RWPE1 (cell line): ENCODE measurements at regions not wholly inside any gene's neighbourhood (a gene's known extent, or its start where the extent isn't known, plus 50 kb on each side); places are given as distances from the start of the nearest gene placed in this dataset.
"Not testable (repeated sequence)": the region's sequence is repeated elsewhere in the genome, so short reads cannot be mapped to it uniquely, and the experiment has no call there.

Experiments used
- CTCF ChIA-PET: fragments of 350-600 bp; sonication (Branson Sonifier 250); formaldehyde crosslinking; extraction: SDS; loops from one replicate; lab custom pipeline; 2021; lab: Yijun Ruan, JAX
- POLR2A ChIA-PET: fragments of 400-600 bp; formaldehyde crosslinking; extraction: SDS; loops from one replicate; lab custom pipeline; 2020; ENCODE audit warnings: antibody characterized with exemption; ENCODE audit not compliant: low non-redundant PET; lab: Yijun Ruan, JAX
- DNase-seq: peaks from one replicate; pipeline ENCODE4 v3.0.0; 2012; ENCODE audit warnings: low spot score
- H3K27ac ChIP-seq: fragments of 450-650 bp; 2 replicates; pipeline ENCODE4 v1.5.1; 2017
- TF ChIP-seq, protein P1 (sequence below): fragments of 450-650 bp; conservative IDR thresholded peaks from 2 replicates; pipeline ENCODE4 v1.5.1; 2017; ENCODE audit warnings: low read depth, mild to moderate bottlenecking

DNA sequence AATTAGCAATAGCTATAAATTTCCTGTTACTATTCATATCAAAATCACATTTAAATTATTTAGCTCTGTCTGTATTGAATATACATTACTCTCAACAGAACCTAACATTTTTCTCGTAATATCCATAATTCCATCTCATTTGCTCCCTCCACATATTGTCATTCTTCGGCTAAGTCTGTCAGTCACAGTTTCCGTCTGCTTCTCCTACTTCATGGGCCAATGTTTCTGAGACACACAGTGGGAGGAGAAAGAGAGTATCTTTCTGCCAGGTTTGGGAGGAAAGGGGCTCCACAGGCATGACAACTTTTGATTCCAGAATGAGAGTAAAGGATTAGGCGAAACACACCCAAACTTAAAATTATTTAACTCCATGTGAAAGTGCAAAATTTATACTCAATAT is 273.1 kb upstream of the SMIM21 start:
- DNase-seq, result no peak
- ChIA-PET CTCF (interaction anchor here (0.7 kb wide), 1 partner anchor 404 kb away, joined by 3 read pairs; no protein-coding TSS in a partner anchor), POLR2A (no interaction called here)
- TF ChIP-seq, protein P1, sequence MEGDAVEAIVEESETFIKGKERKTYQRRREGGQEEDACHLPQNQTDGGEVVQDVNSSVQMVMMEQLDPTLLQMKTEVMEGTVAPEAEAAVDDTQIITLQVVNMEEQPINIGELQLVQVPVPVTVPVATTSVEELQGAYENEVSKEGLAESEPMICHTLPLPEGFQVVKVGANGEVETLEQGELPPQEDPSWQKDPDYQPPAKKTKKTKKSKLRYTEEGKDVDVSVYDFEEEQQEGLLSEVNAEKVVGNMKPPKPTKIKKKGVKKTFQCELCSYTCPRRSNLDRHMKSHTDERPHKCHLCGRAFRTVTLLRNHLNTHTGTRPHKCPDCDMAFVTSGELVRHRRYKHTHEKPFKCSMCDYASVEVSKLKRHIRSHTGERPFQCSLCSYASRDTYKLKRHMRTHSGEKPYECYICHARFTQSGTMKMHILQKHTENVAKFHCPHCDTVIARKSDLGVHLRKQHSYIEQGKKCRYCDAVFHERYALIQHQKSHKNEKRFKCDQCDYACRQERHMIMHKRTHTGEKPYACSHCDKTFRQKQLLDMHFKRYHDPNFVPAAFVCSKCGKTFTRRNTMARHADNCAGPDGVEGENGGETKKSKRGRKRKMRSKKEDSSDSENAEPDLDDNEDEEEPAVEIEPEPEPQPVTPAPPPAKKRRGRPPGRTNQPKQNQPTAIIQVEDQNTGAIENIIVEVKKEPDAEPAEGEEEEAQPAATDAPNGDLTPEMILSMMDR, result no peak
- H3K27ac ChIP-seq, result no peak overlapping the region

DNA sequence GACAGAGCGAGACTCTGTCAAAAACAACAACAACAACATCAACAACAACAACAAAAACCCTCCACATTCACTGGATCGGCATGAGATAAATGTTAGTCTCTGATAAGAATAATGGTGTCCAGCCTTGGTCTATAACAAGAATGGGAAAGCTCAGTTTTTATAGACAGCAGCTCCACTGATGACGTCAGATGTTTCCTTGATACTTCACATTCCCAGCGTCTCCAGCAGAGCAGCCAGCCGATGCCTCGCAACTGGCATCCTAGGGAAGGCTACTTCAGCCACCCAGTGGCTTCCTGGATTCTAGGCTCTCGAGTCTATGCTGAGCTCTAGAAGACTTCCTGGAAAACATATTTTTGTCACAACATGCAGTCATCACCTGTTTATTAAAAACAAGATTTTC is 271.4 kb upstream of the SMIM21 start:
- H3K27ac ChIP-seq, result no peak overlapping the region
- no peak for DNase-seq
- ChIA-PET POLR2A (no interaction called here), CTCF (no interaction called here)
- TF ChIP-seq, protein P1, result no peak

DNA sequence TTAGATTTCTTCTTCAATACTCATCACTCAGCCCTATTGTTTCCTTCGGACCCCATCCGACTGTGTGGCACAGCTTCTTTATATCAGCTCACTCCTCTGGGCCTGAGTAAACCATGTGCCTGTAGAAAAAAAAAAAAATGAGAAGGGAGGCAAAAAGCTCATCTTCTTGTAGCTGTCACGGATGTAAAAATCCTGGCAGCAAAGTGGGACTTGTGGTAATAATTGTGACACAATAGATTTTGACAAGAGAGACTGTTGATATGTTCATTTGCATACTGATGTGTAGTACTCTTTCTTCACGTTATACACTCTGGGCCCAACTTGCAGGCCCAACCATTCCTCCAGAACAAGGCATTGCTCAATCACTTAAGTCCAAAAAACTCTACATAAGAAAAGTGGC is 270.0 kb upstream of the SMIM21 start:
- TF ChIP-seq, protein P1, result no peak
- CTCF ChIA-PET, result no interaction called here
- POLR2A ChIA-PET, result no interaction called here
- no peak overlapping the region for H3K27ac ChIP-seq
- no peak for DNase-seq

DNA sequence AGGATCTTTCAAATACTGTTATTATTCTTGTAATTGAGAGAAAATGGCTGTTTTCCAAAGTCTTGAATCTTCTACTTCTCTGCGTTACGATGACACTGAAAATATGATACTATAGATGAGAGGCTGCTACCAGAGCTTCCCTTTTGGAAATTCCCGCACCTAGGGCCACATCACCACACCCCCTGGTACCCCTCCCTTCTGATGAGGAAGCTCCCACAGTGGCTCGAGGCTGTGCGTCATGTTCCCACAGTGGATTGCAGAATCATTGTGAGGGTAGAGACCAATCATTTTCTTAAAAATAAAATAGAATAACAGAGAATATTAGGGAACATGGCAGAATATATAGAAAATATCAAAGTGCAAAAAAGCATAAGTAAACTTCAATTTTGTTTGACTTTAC is 268.9 kb upstream of the SMIM21 start:
- TF ChIP-seq, protein P1, result no peak
- DNase-seq, result no peak
- no peak overlapping the region for H3K27ac ChIP-seq
- CTCF ChIA-PET, result no interaction called here
- POLR2A ChIA-PET, result no interaction called here

DNA sequence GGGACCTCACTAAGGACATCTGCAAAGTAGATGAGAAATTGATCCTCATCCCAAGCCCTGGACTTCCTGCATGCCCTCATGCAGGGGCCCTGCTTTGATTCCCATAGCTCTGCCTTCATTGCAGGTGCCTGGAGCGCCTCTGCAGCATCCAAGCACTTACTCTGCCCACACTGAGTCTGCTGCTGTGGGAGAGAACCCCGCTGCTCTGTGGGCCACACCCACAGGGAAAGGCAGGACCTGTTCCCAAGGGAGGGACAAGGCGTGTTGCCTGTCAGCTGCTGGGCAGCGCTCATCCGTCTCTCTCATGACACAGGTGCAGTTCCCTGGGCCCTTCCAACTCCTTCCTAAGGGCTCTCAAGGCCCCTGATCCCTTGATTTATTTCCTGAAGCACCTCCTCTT is 266.8 kb upstream of the SMIM21 start:
- CTCF ChIA-PET, result no interaction called here
- H3K27ac ChIP-seq, result no peak overlapping the region
- no peak for DNase-seq
- TF ChIP-seq, protein P1, result no peak
- POLR2A ChIA-PET, result no interaction called here

DNA sequence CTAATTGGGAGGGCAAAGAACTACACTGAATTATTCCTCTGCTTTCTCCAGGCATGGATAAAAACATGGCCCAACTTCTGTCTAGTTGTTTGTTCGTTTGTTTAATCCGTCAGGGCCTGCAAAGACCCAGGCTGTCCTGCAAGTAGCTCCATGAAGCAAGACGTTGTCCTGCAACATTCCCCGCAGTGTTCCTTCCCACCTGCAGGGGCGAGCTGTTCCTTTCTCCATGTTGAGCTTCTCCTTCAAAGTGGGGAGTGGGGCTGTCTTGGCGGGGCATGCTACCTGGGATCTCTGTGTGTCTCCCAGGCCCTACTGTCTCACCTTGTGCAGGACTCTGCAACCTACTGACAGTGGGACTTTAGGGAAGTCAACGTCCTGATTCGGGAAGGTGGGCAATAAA is 264.0 kb upstream of the SMIM21 start:
- no peak for DNase-seq
- ChIA-PET CTCF (no interaction called here), POLR2A (no interaction called here)
- H3K27ac ChIP-seq, result no peak overlapping the region
- TF ChIP-seq, protein P1, result no peak

DNA sequence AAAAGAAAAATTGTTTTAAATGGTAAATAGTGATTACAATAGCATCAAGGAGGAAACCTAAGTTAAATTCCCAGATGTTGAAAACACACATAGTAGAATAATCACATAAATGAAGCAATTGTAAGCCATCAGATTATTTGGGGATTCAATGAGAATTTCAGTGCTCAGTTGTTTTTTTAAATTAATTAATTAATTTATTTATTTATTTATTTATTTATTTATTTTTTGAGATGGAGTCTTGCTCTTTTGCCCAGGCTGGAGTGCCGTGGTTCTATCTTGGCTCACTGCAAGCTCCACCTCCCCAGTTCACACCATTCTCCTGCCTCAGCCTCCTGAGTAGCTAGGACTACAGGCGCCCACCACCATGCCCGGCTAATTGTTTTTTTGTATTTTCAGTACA is 262.8 kb upstream of the SMIM21 start:
- CTCF ChIA-PET, result interaction anchor here (0.7 kb wide), 1 partner anchor 521 kb away, joined by 4 read pairs; no protein-coding TSS in a partner anchor
- POLR2A ChIA-PET, result not testable (repeated sequence)

More for the DNA sequence above, 262.8 kb upstream of the SMIM21 start:
- not testable (repeated sequence) for H3K27ac ChIP-seq, DNase-seq
